HG03135 (cell line): ENCODE measurements at regions not wholly inside any gene's neighbourhood (a gene's known extent, or its start where the extent isn't known, plus 50 kb on each side); places are given as distances from the start of the nearest gene placed in this dataset.
"Not testable (repeated sequence)": the region's sequence is repeated elsewhere in the genome, so short reads cannot be mapped to it uniquely, and the experiment has no call there.

Experiments used
- ATAC-seq: cut with Tn5 transposase; IDR thresholded peaks from one replicate; pipeline ENCODE4 v1.9.1; 2021; ENCODE audit warnings: mild to moderate bottlenecking, moderate library complexity; ENCODE audit not compliant: unreplicated experiment

GRCh38 chr13:80744147-80744914 is 403.4 kb upstream of the SPRY2 start:
- ATAC-seq, result no peak

DNA sequence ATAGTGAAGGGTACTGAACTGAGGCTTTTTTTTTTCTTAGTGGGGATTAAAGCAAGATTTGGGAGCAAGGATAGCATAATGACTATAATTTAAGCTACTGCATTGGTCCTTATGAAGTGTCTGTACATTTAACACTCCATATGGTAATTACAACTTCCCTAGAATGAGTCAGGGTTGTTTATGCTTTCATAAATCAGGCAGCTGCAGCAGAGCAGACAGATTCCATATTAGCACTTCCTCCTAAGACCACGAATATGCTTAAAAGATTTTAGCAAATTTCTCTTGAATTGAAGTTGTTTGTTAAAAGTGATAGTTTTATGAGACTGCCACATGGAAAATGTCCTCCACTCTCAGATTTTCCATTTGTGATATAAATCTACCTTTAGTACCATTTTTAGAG is 401.1 kb upstream of the SPRY2 start:
- ATAC-seq, result no peak

DNA sequence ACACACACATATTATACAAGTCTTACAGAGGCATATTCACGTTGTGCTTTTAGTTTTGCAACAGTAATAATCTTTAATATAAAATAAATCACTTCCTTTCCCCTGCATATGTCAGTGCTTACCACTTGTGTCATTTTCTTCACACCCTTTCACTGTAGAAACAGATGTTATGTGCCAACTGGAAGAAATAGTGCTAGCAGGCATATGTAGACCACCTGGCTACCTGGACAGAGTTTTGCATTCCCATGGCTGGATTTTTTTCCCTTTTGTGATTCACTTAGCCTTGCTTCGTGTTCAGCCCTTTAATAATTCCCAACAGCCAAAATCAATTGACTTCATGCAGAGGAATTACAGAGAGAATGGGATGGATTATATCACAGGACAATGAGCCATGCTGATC is 399.1 kb upstream of the SPRY2 start:
- no peak for ATAC-seq

- ATAC-seq, result no peak
Observed at GRCh38 chr13:80737513-80737912, 396.6 kb upstream of the SPRY2 start.

DNA sequence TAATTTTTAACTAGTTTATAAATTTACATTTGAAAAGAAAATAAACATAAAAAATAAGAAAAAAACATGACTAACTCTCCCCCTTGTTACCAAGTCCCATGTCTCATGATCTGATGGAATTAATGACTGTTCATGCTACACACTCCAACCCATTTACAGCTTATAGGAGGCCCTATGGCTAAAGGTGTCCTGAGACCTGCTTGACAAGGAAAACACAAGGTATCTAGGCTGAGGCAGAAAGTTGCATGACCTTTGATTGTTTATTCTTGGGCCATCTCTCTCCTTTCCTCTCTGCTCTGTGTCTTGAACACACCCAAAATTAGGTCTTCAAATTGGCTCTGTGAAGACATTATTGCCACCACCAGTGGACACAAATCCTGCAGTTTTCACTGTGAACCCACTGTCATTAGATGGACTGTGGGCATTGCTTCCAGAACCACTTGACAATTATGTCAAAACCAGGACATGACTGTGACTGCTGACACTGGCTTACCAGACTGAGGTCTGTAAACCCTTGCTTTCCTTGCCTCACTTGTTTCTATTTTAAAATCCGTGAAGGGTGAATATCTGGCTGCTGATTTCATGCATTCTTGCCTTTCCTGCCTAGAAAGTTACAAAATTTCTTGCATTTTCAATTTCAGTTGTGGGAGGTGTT is 386.5 kb upstream of the SPRY2 start:
- no peak for ATAC-seq

DNA sequence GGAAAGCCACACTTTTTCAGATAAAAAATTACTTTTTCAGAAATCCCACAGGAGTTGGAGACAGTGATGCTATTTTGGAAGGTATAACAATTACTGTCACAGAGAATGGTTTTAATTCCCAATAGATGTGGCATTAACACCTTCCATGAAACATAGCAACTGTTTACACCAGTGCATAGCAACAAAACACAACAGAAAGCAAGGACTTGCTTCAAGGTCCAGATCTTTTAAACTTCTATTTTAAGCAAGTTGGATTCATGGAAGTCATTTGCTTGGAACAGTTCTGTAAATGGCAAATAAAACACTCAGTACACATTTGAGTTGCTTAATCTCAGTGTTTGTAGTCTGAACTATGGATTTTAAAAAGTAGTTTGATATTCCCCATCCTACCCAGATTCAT is 385.9 kb upstream of the SPRY2 start:
- no peak for ATAC-seq

DNA sequence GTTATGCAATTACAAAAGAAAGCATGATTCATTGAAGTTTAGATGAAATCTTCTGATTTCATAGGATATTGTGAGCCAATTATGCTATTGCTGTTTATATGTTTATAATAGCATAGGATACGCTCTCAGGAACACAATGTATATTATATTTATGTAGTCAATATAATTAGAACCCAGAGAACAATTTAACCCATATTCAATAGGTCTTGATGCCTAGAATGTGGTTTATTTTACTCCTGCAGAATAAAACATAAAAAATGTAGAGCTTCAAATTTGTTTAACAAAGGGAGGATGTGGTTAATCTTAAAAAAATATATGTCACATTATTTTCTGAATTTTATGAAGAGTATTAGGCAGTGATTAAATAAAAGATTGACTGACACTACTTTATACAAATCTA is 380.8 kb upstream of the SPRY2 start:
- no peak for ATAC-seq

DNA sequence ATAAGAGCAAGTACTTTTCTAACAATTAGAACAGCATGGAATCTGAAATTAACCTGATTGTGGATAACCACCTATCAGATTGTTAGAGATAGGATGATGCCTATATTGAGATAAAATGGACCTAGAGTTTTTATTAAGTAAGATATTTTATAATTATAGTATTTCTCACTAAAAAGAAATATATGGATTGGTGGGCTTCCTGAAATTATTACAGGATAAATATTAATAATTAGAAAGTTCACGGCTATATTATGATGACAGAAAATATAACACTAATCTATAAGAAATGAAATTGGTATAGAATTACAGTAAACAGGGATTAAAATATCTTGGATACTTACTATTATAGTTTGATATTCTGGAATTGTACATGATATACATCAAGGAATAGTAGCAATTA is 378.0 kb upstream of the SPRY2 start:
- ATAC-seq, result no peak

DNA sequence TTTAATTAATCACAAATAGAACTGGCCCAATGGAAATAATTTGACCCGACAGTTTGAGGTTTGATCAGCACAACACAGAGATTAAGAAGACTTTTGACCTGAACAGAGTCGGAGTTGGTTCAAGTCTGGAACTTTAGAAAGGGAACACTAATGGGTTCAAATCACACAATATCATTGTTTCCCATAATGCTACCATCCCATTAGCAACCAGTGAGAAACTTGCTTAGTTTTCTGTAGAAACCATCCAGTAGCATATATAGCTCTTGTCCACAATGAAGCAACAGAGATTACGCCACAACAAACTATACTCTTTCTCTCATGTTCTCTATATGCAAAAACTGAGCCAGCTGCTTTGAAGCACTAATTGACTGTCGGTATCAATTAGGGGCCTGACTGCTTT is 376.9 kb upstream of the SPRY2 start:
- ATAC-seq, result no peak

DNA sequence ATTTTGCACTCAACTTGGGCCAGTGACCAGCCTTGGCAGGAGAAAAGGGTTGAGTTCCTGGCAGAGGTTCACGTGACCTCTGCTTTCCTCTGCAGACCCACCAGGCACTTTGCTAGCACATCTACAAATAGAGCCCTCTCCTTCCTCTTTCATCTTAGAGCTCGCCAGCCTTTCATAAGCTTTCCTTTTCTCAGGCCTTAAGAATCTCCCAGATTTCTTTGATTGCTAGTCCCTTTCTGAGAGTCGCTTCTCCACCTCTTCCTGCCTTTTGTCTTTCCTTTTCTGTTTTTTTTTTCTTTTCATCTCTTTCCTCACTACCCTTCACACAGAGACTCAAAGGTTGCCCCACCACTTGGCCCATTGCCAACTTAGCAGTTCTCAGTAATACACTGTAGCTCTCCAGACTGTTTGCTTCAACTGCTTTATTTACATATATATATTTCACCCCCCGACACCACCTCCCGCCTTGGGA is 375.7 kb upstream of the SPRY2 start:
- ATAC-seq, result no peak

DNA sequence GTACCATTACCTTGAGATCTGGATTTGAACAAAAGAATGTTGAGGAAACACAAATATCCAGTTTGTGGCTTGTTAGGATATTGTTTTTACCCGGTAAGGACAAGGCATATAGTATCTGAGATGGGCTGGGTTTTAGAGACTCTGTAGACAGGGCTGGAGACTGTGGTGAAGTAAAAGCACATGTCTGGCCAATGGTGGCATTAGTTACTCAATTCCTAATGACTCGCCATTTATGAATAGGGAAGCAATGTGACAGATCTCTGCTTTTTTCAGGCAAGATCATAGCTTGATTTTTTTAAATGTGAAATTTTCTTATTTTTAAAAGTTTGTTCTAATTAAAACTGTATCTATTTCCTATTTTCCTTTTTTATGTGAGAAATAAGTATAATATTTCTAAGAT is 371.1 kb upstream of the SPRY2 start:
- no peak for ATAC-seq

DNA sequence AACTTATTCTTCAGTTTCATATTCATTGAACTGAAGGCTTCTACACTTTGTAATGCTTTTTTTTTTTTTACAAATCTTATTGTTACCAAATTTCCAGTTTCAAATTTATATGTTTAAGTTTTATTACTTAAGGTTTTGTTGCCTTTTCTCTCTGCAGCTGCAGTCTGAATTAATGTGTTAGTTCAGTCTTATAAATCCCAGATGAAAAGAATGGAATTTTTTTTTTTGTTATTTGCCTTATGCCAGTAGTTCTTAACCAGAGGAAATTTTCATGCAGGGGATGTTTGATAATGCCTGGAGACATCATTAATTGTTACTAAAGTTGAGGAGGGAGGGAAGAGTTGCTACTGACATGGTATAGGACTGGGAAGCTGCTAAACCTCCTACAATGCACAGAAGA is 367.9 kb upstream of the SPRY2 start:
- no peak for ATAC-seq

DNA sequence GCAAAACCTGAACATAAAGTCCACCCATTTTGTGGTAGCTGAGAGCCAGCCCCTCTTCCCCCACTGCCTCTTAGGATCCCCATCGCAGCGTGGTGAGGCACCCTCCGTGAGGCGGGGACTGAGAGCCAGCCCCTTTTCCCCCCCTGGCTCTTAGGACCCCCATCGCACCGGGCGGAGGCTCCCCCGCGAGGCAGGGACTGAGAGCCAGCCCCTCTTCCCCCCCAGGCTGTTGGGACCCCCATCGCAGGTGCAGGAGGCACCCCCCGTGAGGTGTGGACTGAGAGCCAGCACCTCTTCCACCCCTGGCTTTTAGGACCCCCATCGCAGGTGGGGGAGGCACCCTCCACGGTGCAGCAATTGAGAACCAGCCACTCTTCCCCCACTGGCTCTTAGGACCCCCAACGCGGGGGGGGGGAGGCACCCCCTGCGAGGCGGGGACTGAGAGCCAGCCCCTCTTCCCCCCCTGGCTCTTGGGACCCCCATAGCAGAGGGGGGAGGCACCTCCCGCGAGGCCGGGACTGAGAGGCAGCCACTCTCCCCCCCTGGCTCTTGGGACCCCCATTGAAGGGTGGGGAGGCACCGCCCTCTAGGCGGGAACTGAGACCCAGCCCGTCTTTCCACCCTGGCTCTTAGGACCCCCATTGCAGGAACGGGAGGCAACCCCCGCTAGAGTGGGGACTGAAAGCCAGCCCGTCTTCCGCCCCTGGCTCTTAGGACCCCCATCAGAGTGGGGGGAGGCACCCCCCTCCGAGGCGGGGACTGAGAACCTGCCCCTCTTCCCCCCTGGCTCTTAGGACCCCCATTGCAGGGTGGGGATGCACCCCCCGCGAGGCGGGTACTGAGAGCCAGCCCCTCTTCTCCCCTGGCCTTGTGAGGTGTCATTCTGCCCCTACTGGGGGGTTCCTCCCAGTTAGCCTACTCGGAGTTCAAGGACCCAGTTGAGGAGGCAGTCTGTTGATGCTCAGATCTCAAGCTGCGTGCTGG is 366.4 kb upstream of the SPRY2 start:
- no peak for ATAC-seq

GRCh38 chr13:80706164-80706471 is 365.2 kb upstream of the SPRY2 start:
- no peak for ATAC-seq

- no peak for ATAC-seq
Observed at GRCh38 chr13:80705371-80706163, 364.6 kb upstream of the SPRY2 start.

DNA sequence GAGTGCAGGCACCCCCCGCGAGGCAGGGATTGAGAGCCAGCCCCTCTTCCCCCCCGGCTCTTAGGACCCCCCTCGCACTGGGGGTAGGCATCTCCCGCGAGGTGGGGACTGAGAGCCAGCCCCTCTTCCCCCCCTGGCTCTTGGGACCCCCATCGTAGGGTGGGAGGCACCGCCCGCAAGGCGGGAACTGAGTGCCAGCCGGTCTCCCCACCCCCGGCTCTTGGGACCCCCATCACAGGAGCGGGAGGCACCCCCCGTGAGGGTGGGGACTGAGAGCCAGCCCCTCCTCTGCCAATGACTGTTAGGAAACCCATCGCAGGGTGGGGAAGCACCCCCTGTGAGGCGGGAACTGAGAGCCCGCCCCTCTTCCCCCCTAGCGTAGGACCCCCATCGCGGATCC is 363.4 kb upstream of the SPRY2 start:
- no peak for ATAC-seq

- ATAC-seq, result no peak
Observed at GRCh38 chr13:80695841-80696240, 354.9 kb upstream of the SPRY2 start.

DNA sequence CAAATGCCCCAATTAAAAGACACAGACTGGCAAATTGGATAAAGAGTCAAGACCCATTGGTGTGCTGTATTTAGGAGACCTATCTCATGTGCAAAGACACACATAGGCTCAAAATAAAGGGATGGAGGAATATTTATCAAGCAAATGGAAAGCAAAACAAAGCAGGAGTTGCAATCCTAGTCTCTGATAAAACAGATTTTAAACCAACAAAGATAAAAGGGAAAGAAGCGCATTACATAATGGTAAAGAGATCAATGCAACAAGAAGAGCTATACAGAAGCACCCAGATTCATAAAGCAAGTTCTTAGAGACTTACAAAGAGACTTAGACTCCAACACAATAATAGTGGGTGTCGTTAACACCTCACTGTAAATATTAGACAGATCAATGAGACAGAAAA is 350.9 kb upstream of the SPRY2 start:
- not testable (repeated sequence) for ATAC-seq

GRCh38 chr13:80690208-80690607 is 349.3 kb upstream of the SPRY2 start:
- no peak for ATAC-seq

- ATAC-seq, result no peak
Observed at GRCh38 chr13:80688593-80688992, 347.7 kb upstream of the SPRY2 start.

DNA sequence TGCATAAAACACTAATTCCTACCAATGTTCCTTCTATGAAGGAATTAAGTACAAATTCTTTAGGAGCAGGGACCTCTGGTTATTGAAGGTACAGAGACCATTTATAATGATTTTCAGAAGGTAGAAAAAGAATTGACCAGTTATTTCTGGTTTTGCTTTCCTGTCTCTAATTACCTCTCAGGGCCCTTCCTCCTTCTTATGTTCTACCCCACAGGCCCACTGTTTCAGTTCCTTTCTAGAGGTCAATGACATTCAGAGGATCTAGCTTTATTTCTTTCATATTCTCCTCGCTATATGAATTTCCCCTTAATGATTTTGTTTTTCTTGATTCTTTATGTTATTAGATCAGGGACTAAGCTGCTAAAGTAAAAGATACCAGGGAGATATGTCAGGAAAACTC is 345.0 kb upstream of the SPRY2 start:
- ATAC-seq, result no peak
